Activated CD8-positive, alpha-beta T cell treated with anti-CD3 and anti-CD28 coated beads for 36 hours (primary cell): ENCODE measurements at regions not wholly inside any gene's neighbourhood (a gene's known extent, or its start where the extent isn't known, plus 50 kb on each side); places are given as distances from the start of the nearest gene placed in this dataset.
A peak's percentile ranks its signal among the peaks of the same experiment; 100 is the strongest.

Experiments used
- ATAC-seq: fragments of 200-7000 bp; cut with Tn5 transposase; one replicate; pipeline ENCODE4 v1.10.0; 2021; ENCODE audit warnings: mild to moderate bottlenecking, moderate library complexity
- CTCF ChIA-PET: fragments of 350-600 bp; sonication (Branson Sonifier 250); formaldehyde crosslinking; loops from one replicate; lab custom pipeline; 2021; ENCODE audit warnings: antibody characterized with exemption; lab: Charles Lee
- POLR2A ChIA-PET: fragments of 350-600 bp; sonication (Branson Sonifier 250); formaldehyde crosslinking; loops from one replicate; lab custom pipeline; 2021; ENCODE audit warnings: antibody characterized with exemption; lab: Charles Lee
- DNase-seq: peaks from one replicate; pipeline ENCODE4 v3.0.0-alpha.2; 2020
- H3K27ac Mint-ChIP-seq: one replicate; pipeline ENCODE4 v1.8.0; 2021; ENCODE audit warnings: mild to moderate bottlenecking, mixed read lengths
- H3K27me3 Mint-ChIP-seq: one replicate; pipeline ENCODE4 v1.8.0; 2021; ENCODE audit warnings: mixed read lengths
- H3K36me3 Mint-ChIP-seq: one replicate; pipeline ENCODE4 v1.8.0; 2021; ENCODE audit warnings: low read depth, mixed read lengths
- H3K4me1 Mint-ChIP-seq: one replicate; pipeline ENCODE4 v1.8.0; 2021; ENCODE audit warnings: low read depth, mixed read lengths
- H3K4me3 Mint-ChIP-seq: one replicate; pipeline ENCODE4 v1.8.0; 2021; ENCODE audit warnings: mild to moderate bottlenecking, moderate library complexity, mixed read lengths
- H3K9me3 Mint-ChIP-seq: one replicate; pipeline ENCODE4 v1.8.0; 2021; ENCODE audit warnings: mixed read lengths
- CTCF ChIP-seq: fragments of 200-600 bp; IDR thresholded peaks from one replicate; pipeline ENCODE4 v1.8.0; 2022; ENCODE audit warnings: antibody characterized with exemption, mild to moderate bottlenecking
- intact Hi-C: fragments of 100-400 bp; cut with micrococcal nuclease; formaldehyde crosslinking; loops from one replicate; pipeline ENCODE4 v1.10.0; 2022

GRCh38 chr6:166228425-166228824 is 60.8 kb upstream of the TBXT start:
- ChIA-PET POLR2A (no interaction called here), CTCF (interaction anchor here (1.3 kb wide), 1 partner anchor 173 kb away, joined by 3 read pairs; no protein-coding TSS in a partner anchor)
- no peak overlapping the region for H3K4me3 Mint-ChIP-seq
- H3K9me3 Mint-ChIP-seq, result no peaks in the 10 kb centered on the region
- H3K36me3 Mint-ChIP-seq, result no peaks in the 10 kb centered on the region
- intact Hi-C loops, result no loop called here
- DNase-seq, result no peak
- ATAC-seq, result no peak
- H3K27ac Mint-ChIP-seq, result no peak overlapping the region
- no peak for TF ChIP-seq CTCF
- peaks cover 22% of the 10 kb centered on the region for H3K27me3 Mint-ChIP-seq
- peaks cover 20% of the 10 kb centered on the region for H3K4me1 Mint-ChIP-seq

DNA sequence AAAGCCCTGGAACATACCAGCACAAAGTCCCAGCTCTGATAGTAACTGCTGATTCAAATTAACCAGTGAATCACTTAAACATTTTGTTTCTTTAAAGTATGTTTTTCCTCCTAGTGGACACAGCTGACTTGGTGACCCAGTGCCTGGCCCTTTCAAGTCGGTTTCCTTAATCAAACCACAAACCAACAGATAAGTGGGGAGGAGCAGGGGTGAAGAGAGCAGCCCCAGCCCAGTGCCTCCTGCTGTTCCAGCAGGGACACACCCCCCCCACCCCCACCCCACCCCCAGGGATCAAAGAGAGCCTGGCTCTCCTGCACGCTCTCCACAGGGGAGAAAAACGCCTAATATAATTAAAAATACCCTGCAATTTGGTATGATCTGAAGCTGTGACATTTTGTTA is 55.4 kb upstream of the TBXT start:
- Mint-ChIP-seq H3K36me3 (no peaks in the 10 kb centered on the region), H3K4me3 (no peak overlapping the region), H3K27ac (no peak overlapping the region), H3K4me1 (peaks cover 17% of the 10 kb centered on the region), H3K27me3 (peaks cover 26% of the 10 kb centered on the region), H3K9me3 (no peaks in the 10 kb centered on the region)
- intact Hi-C loops, result no loop called here
- ATAC-seq (no peak), DNase-seq (no peak)
- no peak for TF ChIP-seq CTCF
- CTCF ChIA-PET, result interaction anchor here (0.9 kb wide), 1 partner anchor 90 kb away, joined by 3 read pairs; no protein-coding TSS in a partner anchor
- POLR2A ChIA-PET, result no interaction called here

DNA sequence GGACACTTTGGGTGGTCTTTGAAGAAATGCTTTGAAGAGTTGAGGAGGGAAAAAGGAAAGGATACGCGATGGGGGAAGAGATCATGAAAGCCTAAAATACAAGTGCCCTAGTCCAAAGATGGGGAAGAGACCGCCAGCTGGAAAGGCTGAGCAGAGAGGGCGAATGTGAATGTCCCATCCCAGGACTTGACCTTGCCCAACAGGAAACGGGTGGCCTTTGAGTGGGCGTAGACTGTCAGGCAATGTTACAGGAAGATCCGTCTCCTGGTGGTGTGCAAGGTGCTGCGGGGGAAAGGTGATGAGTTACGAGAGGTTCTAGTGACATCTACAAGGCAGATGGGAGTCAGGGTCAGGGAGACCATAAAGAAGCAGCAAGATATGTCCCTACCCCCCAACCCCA is 55.0 kb upstream of the TBXT start:
- CTCF ChIA-PET, result interaction anchor here (0.9 kb wide), 1 partner anchor 91 kb away, joined by 3 read pairs; no protein-coding TSS in a partner anchor
- no peak overlapping the region for H3K27ac Mint-ChIP-seq
- intact Hi-C loops, result no loop called here

DNA sequence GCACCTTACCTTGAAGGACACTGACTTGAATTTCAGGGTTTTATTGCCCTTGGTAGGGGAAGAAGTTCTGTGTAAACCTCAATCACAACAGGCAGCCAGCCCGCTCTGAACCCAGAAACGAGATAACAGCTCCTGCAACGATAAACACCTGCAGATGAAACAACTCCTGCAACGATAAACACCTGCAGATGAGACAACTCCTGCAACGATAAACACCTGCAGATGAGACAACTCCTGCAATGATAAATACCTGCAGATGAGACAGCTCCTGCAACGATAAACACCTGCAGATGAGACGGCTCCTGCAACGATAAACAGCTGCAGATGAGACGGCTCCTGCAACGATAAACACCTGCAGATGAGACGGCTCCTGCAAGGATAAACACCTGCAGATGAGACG is 54.0 kb upstream of the TBXT start:
- peaks cover 21% of the 10 kb centered on the region for H3K27me3 Mint-ChIP-seq
- H3K36me3 Mint-ChIP-seq, result no peaks in the 10 kb centered on the region
- DNase-seq (no peak), ATAC-seq (no peak)
- no peak overlapping the region for H3K27ac Mint-ChIP-seq
- H3K4me3 Mint-ChIP-seq, result no peak overlapping the region
- ChIA-PET POLR2A (interaction anchor here (0.6 kb wide), 1 partner anchor 371 kb away, joined by 3 read pairs; no protein-coding TSS in a partner anchor), CTCF (interaction anchor here (0.7 to 1.9 kb wide), 5 partner anchors 14 to 117 kb away, joined by 3 to 5 read pairs (median 3); no protein-coding TSS in a partner anchor)
- no peaks in the 10 kb centered on the region for H3K9me3 Mint-ChIP-seq
- intact Hi-C loops, result no loop called here
- TF ChIP-seq CTCF, result no peak
- H3K4me1 Mint-ChIP-seq, result peaks cover 17% of the 10 kb centered on the region

More for the DNA sequence above, 55.0 kb upstream of the TBXT start:
- DNase-seq, result no peak
- no peak for TF ChIP-seq CTCF
- Mint-ChIP-seq H3K9me3 (no peaks in the 10 kb centered on the region), H3K27me3 (peaks cover 26% of the 10 kb centered on the region), H3K36me3 (no peaks in the 10 kb centered on the region), H3K4me1 (peaks cover 17% of the 10 kb centered on the region), H3K4me3 (no peak overlapping the region)
- POLR2A ChIA-PET, result no interaction called here
- ATAC-seq, result no peak

DNA sequence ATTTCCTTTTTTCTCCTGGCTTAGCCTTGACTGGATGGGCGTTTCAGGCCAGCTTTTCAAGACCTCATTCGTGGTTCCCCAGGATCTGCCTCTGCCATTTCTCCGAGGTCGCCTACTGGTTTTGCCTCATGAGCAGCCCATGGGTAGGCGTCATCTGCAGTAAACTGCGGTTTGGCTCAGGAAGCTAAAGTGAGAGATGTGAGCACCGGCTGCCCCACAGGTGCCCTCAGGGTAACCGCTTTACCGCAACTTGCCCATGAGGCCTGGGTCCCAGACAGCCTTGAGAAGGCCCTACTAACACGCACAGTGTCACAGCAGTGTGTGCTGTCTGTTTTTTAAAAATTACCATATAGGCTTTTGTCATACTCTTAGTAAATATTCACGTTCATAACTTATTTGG is 53.4 kb upstream of the TBXT start:
- POLR2A ChIA-PET, result no interaction called here

More for the DNA sequence above, 53.4 kb upstream of the TBXT start:
- CTCF ChIA-PET, result interaction anchor here (1.0 to 1.9 kb wide), 4 partner anchors 14 to 57 kb away, joined by 3 to 5 read pairs (median 4); no protein-coding TSS in a partner anchor
- no peak overlapping the region for H3K4me3 Mint-ChIP-seq
- H3K4me1 Mint-ChIP-seq, result peaks cover 17% of the 10 kb centered on the region
- no peaks in the 10 kb centered on the region for H3K36me3 Mint-ChIP-seq
- no peaks in the 10 kb centered on the region for H3K9me3 Mint-ChIP-seq
- ATAC-seq (peak; percentile 84), DNase-seq (peak; percentile 68)
- intact Hi-C loops, result no loop called here
- TF ChIP-seq CTCF, result no peak
- H3K27ac Mint-ChIP-seq, result no peak overlapping the region
- peaks cover 17% of the 10 kb centered on the region for H3K27me3 Mint-ChIP-seq
